Activated CD4-positive, alpha-beta memory T cell treated with anti-CD3 and anti-CD28 coated beads for 36 hours (primary cell): ENCODE measurements at regions not wholly inside any gene's neighbourhood (a gene's known extent, or its start where the extent isn't known, plus 50 kb on each side); places are given as distances from the start of the nearest gene placed in this dataset.

Source experiments
- CTCF ChIA-PET: fragments of 350-600 bp; sonication (Branson Sonifier 250); formaldehyde crosslinking; loops from one replicate; lab custom pipeline; 2021; ENCODE audit warnings: antibody characterized with exemption, inconsistent platforms; lab: Charles Lee
- POLR2A ChIA-PET: fragments of 350-600 bp; sonication (Branson Sonifier 250); formaldehyde crosslinking; loops from one replicate; lab custom pipeline; 2021; ENCODE audit warnings: antibody characterized with exemption; lab: Charles Lee
- DNase-seq: peaks from one replicate; pipeline ENCODE4 v3.0.0-alpha.2; 2020
- H3K27ac Mint-ChIP-seq: one replicate; pipeline ENCODE4 v1.8.0; 2021; ENCODE audit warnings: mixed read lengths
- H3K27me3 Mint-ChIP-seq: one replicate; pipeline ENCODE4 v1.8.0; 2021; ENCODE audit warnings: mixed read lengths
- H3K36me3 Mint-ChIP-seq: one replicate; pipeline ENCODE4 v1.8.0; 2021; ENCODE audit warnings: mixed read lengths
- H3K4me1 Mint-ChIP-seq: one replicate; pipeline ENCODE4 v1.8.0; 2021; ENCODE audit warnings: low read depth, mixed read lengths
- H3K4me3 Mint-ChIP-seq: one replicate; pipeline ENCODE4 v1.8.0; 2021; ENCODE audit warnings: mild to moderate bottlenecking, mixed read lengths
- H3K9me3 Mint-ChIP-seq: one replicate; pipeline ENCODE4 v1.8.0; 2021; ENCODE audit warnings: mixed read lengths
- intact Hi-C: fragments of 100-400 bp; cut with micrococcal nuclease; formaldehyde crosslinking; loops from one replicate; pipeline ENCODE4 v1.15.1; 2023

DNA sequence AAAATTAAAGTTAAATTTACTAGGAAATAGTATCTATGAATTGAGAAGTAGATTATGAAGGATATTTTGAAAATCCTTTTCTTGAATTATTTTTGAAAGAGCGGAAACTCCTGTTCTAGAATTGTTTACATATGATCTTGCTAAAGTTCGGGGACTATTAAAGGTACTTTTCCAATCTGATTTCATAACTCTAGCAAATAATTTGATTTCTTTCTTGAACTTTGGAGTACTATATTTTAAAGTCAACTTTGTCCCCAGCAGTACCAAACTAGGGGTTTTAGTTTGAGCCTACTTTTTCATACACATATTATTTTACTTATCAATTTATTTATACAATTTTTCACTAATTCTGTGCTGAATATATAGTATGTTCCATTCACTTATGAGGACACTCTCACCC lies 364.7 kb downstream of the FSIP2 start:
- Mint-ChIP-seq H3K27me3 (no peaks in the 10 kb centered on the region), H3K36me3 (no peaks in the 10 kb centered on the region), H3K4me3 (no peak overlapping the region), H3K9me3 (peaks cover 4% of the 10 kb centered on the region), H3K27ac (no peak overlapping the region), H3K4me1 (no peaks in the 10 kb centered on the region)
- intact Hi-C loops: no loop called here
- POLR2A ChIA-PET: no interaction called here
- CTCF ChIA-PET: no interaction called here
- no peak for DNase-seq

DNA sequence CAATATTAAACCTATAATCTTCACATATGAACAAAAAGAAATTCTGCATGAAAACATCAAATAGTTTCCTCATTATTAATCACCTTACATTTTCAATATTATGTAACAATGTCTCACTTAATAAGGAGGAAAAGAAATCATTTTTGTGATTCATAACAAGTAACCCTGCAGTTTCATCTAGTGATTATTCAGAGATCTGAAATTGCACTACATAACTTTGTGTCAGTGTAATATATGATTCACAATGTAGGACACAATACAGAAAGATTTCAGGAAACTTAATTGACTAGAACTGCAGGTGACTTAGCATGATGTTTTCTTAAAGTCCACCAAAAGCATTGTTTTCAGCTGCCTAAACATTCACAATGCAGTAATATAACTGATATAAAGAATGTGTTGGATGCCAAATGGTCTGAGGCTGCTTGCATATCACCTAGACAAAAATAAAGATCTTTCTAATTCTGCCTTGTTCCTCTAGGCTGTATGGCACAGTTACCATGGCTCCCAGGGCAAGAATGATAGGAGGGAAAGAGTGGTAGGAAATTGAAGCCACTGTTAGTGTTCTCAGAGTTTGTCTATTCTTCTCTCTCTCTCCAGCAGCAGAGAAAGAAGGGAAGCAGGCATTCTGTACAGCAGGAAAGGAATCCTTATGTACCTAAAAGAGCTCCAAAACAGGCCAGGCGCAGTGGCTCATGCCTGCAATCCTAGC lies 366.6 kb downstream of the FSIP2 start:
- intact Hi-C loops: no loop called here
- Mint-ChIP-seq H3K27ac (no peak overlapping the region), H3K27me3 (no peaks in the 10 kb centered on the region), H3K4me1 (peaks cover 2% of the 10 kb centered on the region), H3K9me3 (peaks cover 4% of the 10 kb centered on the region), H3K36me3 (no peaks in the 10 kb centered on the region), H3K4me3 (no peak overlapping the region)
- ChIA-PET POLR2A (no interaction called here), CTCF (interaction anchor here (0.6 kb wide), 1 partner anchor 78 kb away, joined by 3 read pairs; no protein-coding TSS in a partner anchor)
- no peak for DNase-seq

DNA sequence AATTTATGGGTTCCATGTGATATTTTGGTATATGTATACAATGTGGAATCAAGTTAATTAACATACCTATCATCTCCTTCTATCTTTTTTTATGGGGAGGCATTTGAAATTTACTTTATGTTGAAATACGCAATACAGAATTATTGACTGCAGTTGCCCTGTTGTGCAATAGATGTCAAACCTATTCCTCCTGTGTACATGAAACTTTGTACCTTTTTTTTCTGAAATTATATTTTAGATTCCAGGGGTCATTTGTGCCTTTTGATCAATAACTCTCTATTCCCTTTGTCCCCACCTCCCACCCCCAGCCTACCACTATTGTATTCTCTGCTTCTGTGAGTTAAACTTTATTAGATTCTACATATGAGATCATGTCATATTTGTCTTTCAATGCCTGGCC lies 369.9 kb downstream of the FSIP2 start:
- ChIA-PET POLR2A (no interaction called here), CTCF (no interaction called here)
- Mint-ChIP-seq H3K27me3 (no peaks in the 10 kb centered on the region), H3K4me3 (no peak overlapping the region), H3K36me3 (no peaks in the 10 kb centered on the region), H3K9me3 (peaks cover 20% of the 10 kb centered on the region), H3K4me1 (peaks cover 2% of the 10 kb centered on the region), H3K27ac (no peak overlapping the region)
- no peak for DNase-seq
- intact Hi-C loops: no loop called here

DNA sequence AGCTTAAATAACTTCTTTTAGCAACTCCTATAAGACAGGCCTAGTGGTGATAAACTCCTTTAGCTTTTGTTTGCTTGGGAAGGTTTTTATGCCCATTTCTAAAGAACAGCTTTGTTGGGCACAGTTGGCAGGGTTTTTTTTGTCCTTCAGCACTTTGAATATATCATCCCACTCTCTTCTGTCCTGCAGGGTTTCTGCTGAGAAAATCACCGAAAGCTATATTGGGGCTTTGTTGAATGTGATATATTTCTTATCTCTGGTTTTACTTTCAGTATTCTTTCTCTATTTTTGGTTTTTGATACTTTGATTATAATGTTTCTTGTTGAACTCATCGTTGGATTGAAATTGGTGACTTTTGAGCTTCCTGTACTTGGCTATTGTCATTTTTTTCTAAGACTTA lies 372.8 kb upstream of the ZC3H15 start:
- Mint-ChIP-seq H3K27me3 (no peaks in the 10 kb centered on the region), H3K4me1 (peaks cover 2% of the 10 kb centered on the region), H3K9me3 (peaks cover 37% of the 10 kb centered on the region), H3K36me3 (peaks cover 23% of the 10 kb centered on the region), H3K27ac (no peak overlapping the region), H3K4me3 (no peak overlapping the region)
- POLR2A ChIA-PET: no interaction called here
- intact Hi-C loops: no loop called here
- CTCF ChIA-PET: no interaction called here
- DNase-seq: no peak

DNA sequence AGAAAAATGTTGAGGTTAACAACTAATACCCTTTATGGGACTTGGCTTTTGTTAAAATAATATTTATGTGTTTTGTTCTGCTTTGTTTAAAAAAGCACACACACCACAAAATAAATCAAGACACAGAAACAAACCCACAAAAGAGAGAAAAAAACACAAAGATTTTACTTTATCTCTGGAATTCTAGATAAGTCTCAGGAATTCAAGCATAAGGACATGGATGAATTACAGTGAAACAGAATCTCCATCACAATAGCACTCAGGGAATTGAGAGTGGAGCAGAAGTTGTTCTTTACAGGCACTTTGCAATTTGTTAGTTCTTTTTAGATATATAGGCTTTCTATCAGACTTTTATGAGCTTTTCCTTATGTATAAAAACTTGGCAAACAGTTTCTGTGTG lies 360.9 kb upstream of the ZC3H15 start:
- Mint-ChIP-seq H3K4me1 (no peaks in the 10 kb centered on the region), H3K4me3 (no peak overlapping the region), H3K27me3 (no peaks in the 10 kb centered on the region), H3K36me3 (no peaks in the 10 kb centered on the region), H3K9me3 (no peaks in the 10 kb centered on the region), H3K27ac (no peak overlapping the region)
- no peak for DNase-seq
- intact Hi-C loops: no loop called here
- ChIA-PET CTCF (no interaction called here), POLR2A (no interaction called here)

DNA sequence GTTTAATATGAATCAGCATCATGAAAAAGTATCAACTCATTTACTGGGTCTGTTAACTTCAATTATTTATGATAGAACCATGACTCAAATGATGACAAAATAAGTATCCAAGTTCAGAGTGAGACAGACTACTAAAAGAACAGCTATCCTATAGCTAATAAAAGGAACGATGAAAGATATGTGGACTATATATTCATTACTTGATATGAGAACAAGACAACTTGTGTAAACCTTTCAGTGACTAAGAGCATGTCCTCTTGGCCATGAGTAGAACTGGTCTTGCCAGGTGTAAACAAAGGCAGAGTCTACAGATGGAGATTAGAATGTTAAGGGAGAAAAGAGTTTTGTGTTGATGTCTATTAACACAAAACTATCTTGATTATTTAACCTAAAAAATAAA lies 360.4 kb upstream of the ZC3H15 start:
- Mint-ChIP-seq H3K27me3 (no peaks in the 10 kb centered on the region), H3K36me3 (no peaks in the 10 kb centered on the region), H3K27ac (no peak overlapping the region), H3K9me3 (no peaks in the 10 kb centered on the region), H3K4me3 (no peak overlapping the region), H3K4me1 (no peaks in the 10 kb centered on the region)
- ChIA-PET POLR2A (no interaction called here), CTCF (no interaction called here)
- intact Hi-C loops: no loop called here
- no peak for DNase-seq

DNA sequence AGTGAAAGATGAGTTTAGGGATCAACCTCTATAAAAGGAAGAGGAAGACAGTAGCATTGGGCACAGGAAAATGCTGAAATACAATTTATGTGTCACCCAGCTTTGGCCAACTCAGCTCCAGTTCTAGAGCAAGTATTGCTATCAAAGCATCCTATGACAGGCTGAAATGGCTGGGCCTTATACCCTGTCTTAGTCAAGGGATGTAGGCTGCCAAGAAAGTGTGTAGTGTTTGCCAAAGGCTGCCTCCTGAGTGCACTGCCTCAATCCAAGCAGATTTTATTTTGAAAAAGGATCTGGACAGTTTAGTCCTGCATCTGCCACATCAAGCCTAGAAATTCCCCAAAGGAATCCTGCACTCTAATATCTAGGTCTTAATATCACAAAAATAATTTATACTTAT lies 359.9 kb upstream of the ZC3H15 start:
- ChIA-PET POLR2A (no interaction called here), CTCF (no interaction called here)
- H3K36me3 Mint-ChIP-seq: no peaks in the 10 kb centered on the region
- no peaks in the 10 kb centered on the region for H3K27me3 Mint-ChIP-seq
- DNase-seq: no peak
- no peak overlapping the region for H3K27ac Mint-ChIP-seq
- H3K4me1 Mint-ChIP-seq: no peaks in the 10 kb centered on the region
- no peaks in the 10 kb centered on the region for H3K9me3 Mint-ChIP-seq
- intact Hi-C loops: no loop called here
- H3K4me3 Mint-ChIP-seq: no peak overlapping the region

DNA sequence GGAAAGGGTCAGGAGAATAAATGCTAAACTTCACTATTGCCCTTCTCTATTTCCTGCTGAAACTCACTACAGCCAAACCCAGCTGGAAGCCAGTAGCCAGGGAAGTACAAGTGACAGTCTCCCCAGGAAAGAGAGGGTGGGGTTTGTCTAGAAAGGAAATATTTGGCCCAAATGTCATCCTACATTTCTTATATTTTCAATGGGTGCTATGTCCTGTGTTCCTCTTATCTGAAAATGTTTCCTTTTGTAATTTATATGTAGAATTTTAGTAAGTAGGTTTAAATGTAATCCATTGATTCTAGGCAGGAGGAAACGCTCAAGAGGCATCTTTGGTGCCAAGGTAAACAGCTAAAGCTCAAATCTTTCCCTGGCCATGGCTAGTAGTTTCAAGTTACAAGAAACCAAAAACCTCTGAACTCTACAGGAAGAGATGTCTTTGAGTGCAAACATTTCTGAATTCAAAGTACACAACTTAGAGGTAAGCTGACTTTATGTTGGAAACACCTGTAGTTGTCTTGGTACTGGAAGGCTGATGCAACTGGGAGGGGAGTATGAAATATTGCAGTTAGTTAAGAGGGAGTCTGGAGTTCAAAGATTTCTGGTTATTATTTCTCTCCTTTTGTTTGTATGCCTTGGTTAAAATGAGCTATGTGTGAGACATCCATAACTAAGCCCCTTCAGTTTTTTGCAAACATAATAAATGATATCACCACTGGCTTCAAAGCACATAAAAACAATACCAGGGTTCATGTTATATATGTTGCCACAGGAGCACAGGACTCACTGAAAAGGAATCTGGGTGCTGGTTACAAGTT lies 356.1 kb upstream of the ZC3H15 start:
- Mint-ChIP-seq H3K9me3 (no peaks in the 10 kb centered on the region), H3K27me3 (no peaks in the 10 kb centered on the region), H3K36me3 (no peaks in the 10 kb centered on the region), H3K27ac (no peak overlapping the region), H3K4me3 (no peak overlapping the region), H3K4me1 (no peaks in the 10 kb centered on the region)
- intact Hi-C loops: no loop called here
- POLR2A ChIA-PET: no interaction called here
- CTCF ChIA-PET: no interaction called here
- DNase-seq: no peak

DNA sequence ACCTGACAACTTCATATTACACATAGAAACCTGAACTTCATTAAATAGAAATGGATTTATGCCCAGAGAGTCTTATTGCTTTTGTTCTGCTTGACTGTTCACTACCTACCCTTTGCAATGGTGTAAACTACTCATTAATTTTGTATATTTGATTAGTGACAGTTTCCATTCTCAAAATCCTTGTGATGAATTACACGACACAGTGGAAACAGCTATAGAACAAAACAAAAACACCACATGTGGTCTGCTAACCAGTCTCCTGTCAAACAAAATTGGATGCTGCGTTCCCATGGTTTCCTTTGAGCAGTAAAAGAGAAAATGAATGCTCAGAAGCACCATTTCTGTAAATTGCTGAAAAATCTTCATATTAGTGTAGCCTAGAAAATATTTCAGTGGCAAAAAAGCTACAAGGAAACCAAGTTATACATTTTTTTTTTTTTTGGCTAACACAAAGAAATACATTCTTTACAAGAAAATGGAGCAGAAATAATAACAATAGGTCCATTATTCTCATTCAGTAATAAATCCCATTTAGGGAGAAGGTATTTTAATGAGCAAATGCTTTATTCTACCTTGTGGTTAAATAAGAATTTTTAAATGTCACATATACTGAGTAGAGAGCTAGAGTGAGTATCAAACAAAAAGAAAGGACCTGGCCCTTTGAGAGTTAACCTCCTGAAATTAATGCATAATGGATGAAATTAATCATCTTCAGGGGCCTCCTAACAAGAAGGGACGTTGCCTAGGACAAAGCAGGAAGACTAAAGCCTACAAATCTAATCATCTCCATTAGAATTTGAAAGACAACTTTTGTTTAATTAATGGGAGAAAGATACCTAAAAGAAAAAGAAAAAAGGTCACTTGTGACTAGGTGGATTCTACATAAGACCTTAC lies 355.1 kb upstream of the ZC3H15 start:
- H3K4me3 Mint-ChIP-seq: no peak overlapping the region
- H3K9me3 Mint-ChIP-seq: no peaks in the 10 kb centered on the region
- intact Hi-C loops: no loop called here
- ChIA-PET POLR2A (no interaction called here), CTCF (no interaction called here)
- no peak for DNase-seq
- H3K4me1 Mint-ChIP-seq: no peaks in the 10 kb centered on the region
- no peaks in the 10 kb centered on the region for H3K27me3 Mint-ChIP-seq
- no peak overlapping the region for H3K27ac Mint-ChIP-seq
- no peaks in the 10 kb centered on the region for H3K36me3 Mint-ChIP-seq

DNA sequence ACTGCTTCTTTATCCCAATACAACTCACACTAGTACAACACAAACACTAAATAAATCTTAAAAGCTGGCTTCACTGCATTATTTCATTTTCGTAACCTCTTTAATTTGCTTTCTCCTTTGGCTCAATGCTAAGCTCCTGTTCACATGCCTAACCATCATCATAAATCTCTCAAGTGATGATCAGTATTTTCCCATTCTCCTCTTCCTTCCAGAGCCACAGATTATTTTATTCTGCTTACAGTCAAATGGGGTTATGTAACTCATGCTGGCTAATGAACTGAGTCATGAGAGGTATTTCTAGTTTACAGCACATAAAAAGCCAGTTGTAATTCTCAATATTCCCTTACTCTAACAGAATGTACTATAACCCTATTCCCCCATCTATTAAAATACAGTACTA lies 350.4 kb upstream of the ZC3H15 start:
- Mint-ChIP-seq H3K27me3 (no peaks in the 10 kb centered on the region), H3K9me3 (no peaks in the 10 kb centered on the region), H3K27ac (no peak overlapping the region), H3K4me1 (no peaks in the 10 kb centered on the region), H3K36me3 (no peaks in the 10 kb centered on the region), H3K4me3 (no peak overlapping the region)
- CTCF ChIA-PET: no interaction called here
- POLR2A ChIA-PET: no interaction called here
- no peak for DNase-seq
- intact Hi-C loops: no loop called here

DNA sequence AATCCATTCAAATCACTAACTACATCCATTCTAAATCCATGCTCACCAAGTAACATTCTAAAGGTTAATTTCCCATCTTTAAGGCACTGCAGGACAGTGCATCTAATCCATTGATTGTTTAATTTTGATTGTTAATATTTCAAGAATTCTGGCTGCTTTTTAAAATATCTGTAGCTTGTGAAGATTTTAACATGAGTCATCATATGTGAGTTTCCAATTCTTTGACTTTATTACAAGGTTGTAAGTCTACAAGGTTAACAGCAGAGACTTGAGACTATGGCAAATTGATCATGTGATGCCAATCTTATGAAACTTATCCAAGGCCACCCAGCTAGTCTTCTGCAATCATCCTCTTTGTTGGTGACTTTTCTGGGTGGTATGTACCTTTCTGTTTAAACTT lies 349.2 kb upstream of the ZC3H15 start:
- intact Hi-C loops: no loop called here
- H3K4me3 Mint-ChIP-seq: no peak overlapping the region
- POLR2A ChIA-PET: no interaction called here

DNA sequence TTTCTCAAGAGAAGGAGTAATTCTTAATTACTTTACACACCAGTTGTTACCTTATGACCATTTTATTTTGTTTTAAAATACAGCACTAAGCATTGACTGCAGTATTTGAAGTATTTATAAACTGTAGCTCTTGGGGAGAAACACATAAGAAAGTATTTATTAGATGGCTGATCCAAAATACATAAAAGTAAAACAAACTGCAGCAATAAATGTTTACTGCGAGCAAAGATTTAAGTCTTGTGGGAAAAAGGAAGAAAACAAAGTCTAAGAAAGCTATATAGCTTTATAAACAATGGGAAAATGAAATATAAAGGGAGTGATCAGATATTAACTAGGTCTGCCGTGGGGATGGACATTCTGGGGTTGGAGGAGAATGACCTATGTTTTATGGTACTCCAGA lies 347.2 kb upstream of the ZC3H15 start:
- H3K27ac Mint-ChIP-seq: no peak overlapping the region
- H3K4me3 Mint-ChIP-seq: no peak overlapping the region
- intact Hi-C loops: no loop called here
- no peaks in the 10 kb centered on the region for H3K36me3 Mint-ChIP-seq
- POLR2A ChIA-PET: no interaction called here
- H3K4me1 Mint-ChIP-seq: no peaks in the 10 kb centered on the region
- no peak for DNase-seq
- CTCF ChIA-PET: no interaction called here
- H3K9me3 Mint-ChIP-seq: no peaks in the 10 kb centered on the region
- H3K27me3 Mint-ChIP-seq: no peaks in the 10 kb centered on the region

More for the DNA sequence above, 349.2 kb upstream of the ZC3H15 start:
- Mint-ChIP-seq H3K9me3 (no peaks in the 10 kb centered on the region), H3K27ac (no peak overlapping the region), H3K27me3 (no peaks in the 10 kb centered on the region), H3K4me1 (no peaks in the 10 kb centered on the region), H3K36me3 (no peaks in the 10 kb centered on the region)
- DNase-seq: no peak
- CTCF ChIA-PET: no interaction called here
